WTC11 (cell line): ENCODE measurements at regions not wholly inside any gene's neighbourhood (a gene's known extent, or its start where the extent isn't known, plus 50 kb on each side); places are given as distances from the start of the nearest gene placed in this dataset.

Experiments used
- ETV6 ChIP-seq: sonication (generic); formaldehyde crosslinking; IDR thresholded peaks from 2 replicates; pipeline ENCODE4 v1.8.1; 2022; ENCODE audit warnings: mild to moderate bottlenecking, missing genetic modification reagents
- TP53 ChIP-seq: sonication (generic); formaldehyde crosslinking; IDR thresholded peaks from 2 replicates; pipeline ENCODE4 v1.8.1; 2023; ENCODE audit warnings: mild to moderate bottlenecking, missing genetic modification reagents
- TF ChIP-seq, protein P1 (sequence below): fragments of 200-600 bp; IDR thresholded peaks from 2 replicates; pipeline ENCODE4 v1.8.0; 2022; ENCODE audit warnings: antibody characterized with exemption
- TF ChIP-seq, protein P2 (sequence below): fragments of 250-450 bp; sonication (Bioruptor Pico); IDR thresholded peaks from 2 replicates; pipeline ENCODE4 v1.9.0; 2021; ENCODE audit warnings: mild to moderate bottlenecking
- TF ChIP-seq, protein P3 (sequence below): sonication (generic); formaldehyde crosslinking; IDR thresholded peaks from 2 replicates; pipeline ENCODE4 v1.8.1; 2023; ENCODE audit warnings: mild to moderate bottlenecking, missing genetic modification reagents

DNA sequence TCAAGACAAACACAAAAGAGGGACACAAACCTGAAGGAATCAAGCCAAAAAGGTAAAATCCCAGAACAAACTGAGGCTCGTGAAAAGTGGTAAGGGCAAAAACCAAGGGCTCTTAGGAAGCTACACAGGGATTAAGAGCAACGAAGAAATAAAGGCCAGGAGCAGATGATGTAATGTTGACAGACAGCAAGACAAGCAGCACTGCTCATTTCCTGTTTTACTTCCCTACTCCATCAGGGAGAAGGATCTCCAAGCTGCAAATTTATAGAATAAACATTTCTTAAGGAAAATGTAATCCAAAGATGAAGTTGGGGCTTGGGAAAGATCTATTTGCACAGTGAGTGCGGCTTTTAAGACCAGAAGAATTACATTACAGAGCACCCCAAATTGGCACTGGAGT, 182.3 kb upstream of the MAP1B start:
- TF ChIP-seq, protein P1, sequence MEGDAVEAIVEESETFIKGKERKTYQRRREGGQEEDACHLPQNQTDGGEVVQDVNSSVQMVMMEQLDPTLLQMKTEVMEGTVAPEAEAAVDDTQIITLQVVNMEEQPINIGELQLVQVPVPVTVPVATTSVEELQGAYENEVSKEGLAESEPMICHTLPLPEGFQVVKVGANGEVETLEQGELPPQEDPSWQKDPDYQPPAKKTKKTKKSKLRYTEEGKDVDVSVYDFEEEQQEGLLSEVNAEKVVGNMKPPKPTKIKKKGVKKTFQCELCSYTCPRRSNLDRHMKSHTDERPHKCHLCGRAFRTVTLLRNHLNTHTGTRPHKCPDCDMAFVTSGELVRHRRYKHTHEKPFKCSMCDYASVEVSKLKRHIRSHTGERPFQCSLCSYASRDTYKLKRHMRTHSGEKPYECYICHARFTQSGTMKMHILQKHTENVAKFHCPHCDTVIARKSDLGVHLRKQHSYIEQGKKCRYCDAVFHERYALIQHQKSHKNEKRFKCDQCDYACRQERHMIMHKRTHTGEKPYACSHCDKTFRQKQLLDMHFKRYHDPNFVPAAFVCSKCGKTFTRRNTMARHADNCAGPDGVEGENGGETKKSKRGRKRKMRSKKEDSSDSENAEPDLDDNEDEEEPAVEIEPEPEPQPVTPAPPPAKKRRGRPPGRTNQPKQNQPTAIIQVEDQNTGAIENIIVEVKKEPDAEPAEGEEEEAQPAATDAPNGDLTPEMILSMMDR: no peak
- TF ChIP-seq ETV6 (CRISPR knock-in tag): no peak
- TF ChIP-seq, protein P2, sequence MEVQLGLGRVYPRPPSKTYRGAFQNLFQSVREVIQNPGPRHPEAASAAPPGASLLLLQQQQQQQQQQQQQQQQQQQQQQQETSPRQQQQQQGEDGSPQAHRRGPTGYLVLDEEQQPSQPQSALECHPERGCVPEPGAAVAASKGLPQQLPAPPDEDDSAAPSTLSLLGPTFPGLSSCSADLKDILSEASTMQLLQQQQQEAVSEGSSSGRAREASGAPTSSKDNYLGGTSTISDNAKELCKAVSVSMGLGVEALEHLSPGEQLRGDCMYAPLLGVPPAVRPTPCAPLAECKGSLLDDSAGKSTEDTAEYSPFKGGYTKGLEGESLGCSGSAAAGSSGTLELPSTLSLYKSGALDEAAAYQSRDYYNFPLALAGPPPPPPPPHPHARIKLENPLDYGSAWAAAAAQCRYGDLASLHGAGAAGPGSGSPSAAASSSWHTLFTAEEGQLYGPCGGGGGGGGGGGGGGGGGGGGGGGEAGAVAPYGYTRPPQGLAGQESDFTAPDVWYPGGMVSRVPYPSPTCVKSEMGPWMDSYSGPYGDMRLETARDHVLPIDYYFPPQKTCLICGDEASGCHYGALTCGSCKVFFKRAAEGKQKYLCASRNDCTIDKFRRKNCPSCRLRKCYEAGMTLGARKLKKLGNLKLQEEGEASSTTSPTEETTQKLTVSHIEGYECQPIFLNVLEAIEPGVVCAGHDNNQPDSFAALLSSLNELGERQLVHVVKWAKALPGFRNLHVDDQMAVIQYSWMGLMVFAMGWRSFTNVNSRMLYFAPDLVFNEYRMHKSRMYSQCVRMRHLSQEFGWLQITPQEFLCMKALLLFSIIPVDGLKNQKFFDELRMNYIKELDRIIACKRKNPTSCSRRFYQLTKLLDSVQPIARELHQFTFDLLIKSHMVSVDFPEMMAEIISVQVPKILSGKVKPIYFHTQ (CRISPR knock-in tag): no peak
- TF ChIP-seq, protein P3, sequence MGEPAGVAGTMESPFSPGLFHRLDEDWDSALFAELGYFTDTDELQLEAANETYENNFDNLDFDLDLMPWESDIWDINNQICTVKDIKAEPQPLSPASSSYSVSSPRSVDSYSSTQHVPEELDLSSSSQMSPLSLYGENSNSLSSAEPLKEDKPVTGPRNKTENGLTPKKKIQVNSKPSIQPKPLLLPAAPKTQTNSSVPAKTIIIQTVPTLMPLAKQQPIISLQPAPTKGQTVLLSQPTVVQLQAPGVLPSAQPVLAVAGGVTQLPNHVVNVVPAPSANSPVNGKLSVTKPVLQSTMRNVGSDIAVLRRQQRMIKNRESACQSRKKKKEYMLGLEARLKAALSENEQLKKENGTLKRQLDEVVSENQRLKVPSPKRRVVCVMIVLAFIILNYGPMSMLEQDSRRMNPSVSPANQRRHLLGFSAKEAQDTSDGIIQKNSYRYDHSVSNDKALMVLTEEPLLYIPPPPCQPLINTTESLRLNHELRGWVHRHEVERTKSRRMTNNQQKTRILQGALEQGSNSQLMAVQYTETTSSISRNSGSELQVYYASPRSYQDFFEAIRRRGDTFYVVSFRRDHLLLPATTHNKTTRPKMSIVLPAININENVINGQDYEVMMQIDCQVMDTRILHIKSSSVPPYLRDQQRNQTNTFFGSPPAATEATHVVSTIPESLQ (CRISPR knock-in tag): no peak
- TF ChIP-seq TP53 (CRISPR knock-in tag): no peak
